ENCODE measurements at regions not wholly inside any gene's neighbourhood (a gene's known extent, or its start where the extent isn't known, plus 50 kb on each side); places are given as distances from the start of the nearest gene placed in this dataset.

- ChIA-PET POLR2A (no interaction called here), CTCF (no interaction called here)
- Histone ChIP-seq H3K36me3 (ENCODE audit: control insufficient read depth in 2 of 2, insufficient read depth in 1 of 2, low read length in 2 of 2) (no peaks in the 10 kb centered on the region), H3K27ac (ENCODE audit: extremely low read depth, low read depth, low read length) (no peak overlapping the region), H3K4me1 (ENCODE audit: control insufficient read depth, insufficient read depth, low read length) (no peaks in the 10 kb centered on the region), H3K9me3 (ENCODE audit: control insufficient read depth, insufficient read depth, low read depth, low read length) (no peaks in the 10 kb centered on the region), H3K4me3 (ENCODE audit: low read depth, low read length) (no peak overlapping the region)
- TF ChIP-seq TRIM28 (IDR thresholded peaks at IDR 0.05; ENCODE audit: borderline replicate concordance, low read length): no peak
- no peak for TF ChIP-seq ZNF596 (tag by site-specific recombination; IDR thresholded peaks at IDR 0.05)
- no peak for TF ChIP-seq SP7 (tag by site-specific recombination; IDR thresholded peaks at IDR 0.05)
- no peak for TF ChIP-seq PRDM1 (tag by site-specific recombination; IDR thresholded peaks at IDR 0.05)
Observed at GRCh38 chr16:52799149-52799548, 252.2 kb upstream of the TOX3 start.

GRCh38 chr16:52787709-52788108, 240.8 kb upstream of the TOX3 start:
- POLR2A ChIA-PET: no interaction called here
- H3K4me1 ChIP-seq (ENCODE audit: control insufficient read depth, insufficient read depth, low read length): no peaks in the 10 kb centered on the region
- no peak for TF ChIP-seq ZNF324 (tag by site-specific recombination; IDR thresholded peaks at IDR 0.05)
- no peak for TF ChIP-seq ZNF629 (tag by site-specific recombination; IDR thresholded peaks at IDR 0.05)
- no peak overlapping the region for H3K27ac ChIP-seq (ENCODE audit: extremely low read depth, low read depth, low read length)
- H3K36me3 ChIP-seq (ENCODE audit: control insufficient read depth in 2 of 2, insufficient read depth in 1 of 2, low read length in 2 of 2): no peaks in the 10 kb centered on the region
- CTCF ChIA-PET: interaction anchor here (0.7 kb wide), 1 partner anchor 26 kb away, joined by 3 read pairs; no protein-coding TSS in a partner anchor
- H3K9me3 ChIP-seq (ENCODE audit: control insufficient read depth, insufficient read depth, low read depth, low read length): no peaks in the 10 kb centered on the region
- no peak overlapping the region for H3K4me3 ChIP-seq (ENCODE audit: low read depth, low read length)

GRCh38 chr16:52786091-52786490, 239.1 kb upstream of the TOX3 start:
- Histone ChIP-seq H3K27ac (ENCODE audit: extremely low read depth, low read depth, low read length) (no peak overlapping the region), H3K36me3 (ENCODE audit: control insufficient read depth in 2 of 2, insufficient read depth in 1 of 2, low read length in 2 of 2) (no peaks in the 10 kb centered on the region), H3K9me3 (ENCODE audit: control insufficient read depth, insufficient read depth, low read depth, low read length) (no peaks in the 10 kb centered on the region), H3K4me1 (ENCODE audit: control insufficient read depth, insufficient read depth, low read length) (no peaks in the 10 kb centered on the region), H3K4me3 (ENCODE audit: low read depth, low read length) (no peak overlapping the region)
- no peak for TF ChIP-seq HOXC10 (CRISPR knock-in tag; IDR thresholded peaks at IDR 0.05)
- no peak for TF ChIP-seq PRDM4 (tag by site-specific recombination; IDR thresholded peaks at IDR 0.05)
- TF ChIP-seq ZBTB49 (tag by site-specific recombination; IDR thresholded peaks at IDR 0.05; ENCODE audit: low read depth): no peak
- TF ChIP-seq ZNF112 (tag by site-specific recombination; IDR thresholded peaks at IDR 0.05): no peak
- TF ChIP-seq ZNF404 (tag by site-specific recombination; IDR thresholded peaks at IDR 0.05): no peak
- no peak for TF ChIP-seq ZNF155 (tag by site-specific recombination; IDR thresholded peaks at IDR 0.05)
- no peak for TF ChIP-seq ZNF514 (tag by site-specific recombination; IDR thresholded peaks at IDR 0.05)
- TF ChIP-seq ZNF324 (tag by site-specific recombination; IDR thresholded peaks at IDR 0.05): no peak
- no peak for TF ChIP-seq ZSCAN30 (tag by site-specific recombination; IDR thresholded peaks at IDR 0.05)
- no peak for TF ChIP-seq ZNF2 (tag by site-specific recombination; IDR thresholded peaks at IDR 0.05)
- TF ChIP-seq ZNF214 (tag by site-specific recombination; IDR thresholded peaks at IDR 0.05; ENCODE audit: borderline replicate concordance): no peak
- no peak for TF ChIP-seq ZNF707 (tag by site-specific recombination; IDR thresholded peaks at IDR 0.05)
- no peak for TF ChIP-seq HOXD13 (CRISPR knock-in tag; IDR thresholded peaks at IDR 0.05; ENCODE audit: borderline replicate concordance)
- ChIA-PET POLR2A (no interaction called here), CTCF (no interaction called here)

Measured in HEK293 (cell line).